HG03457 (cell line): ENCODE measurements at regions not wholly inside any gene's neighbourhood (a gene's known extent, or its start where the extent isn't known, plus 50 kb on each side); places are given as distances from the start of the nearest gene placed in this dataset.
"Not testable (repeated sequence)": the region's sequence is repeated elsewhere in the genome, so short reads cannot be mapped to it uniquely, and the experiment has no call there.

ENCODE experiments used
- ATAC-seq: cut with Tn5 transposase; IDR thresholded peaks from one replicate; pipeline ENCODE4 v1.9.1; 2021; ENCODE audit warnings: moderate number of reproducible peaks; ENCODE audit not compliant: unreplicated experiment

GRCh38 chr12:92062539-92063493 lies 82.8 kb downstream of the BTG1 start:
- ATAC-seq = no peak

- no peak for ATAC-seq
Observed at GRCh38 chr12:92061061-92061460, 84.6 kb downstream of the BTG1 start.

GRCh38 chr12:92059960-92060359 lies 85.7 kb downstream of the BTG1 start:
- no peak for ATAC-seq

GRCh38 chr12:92058664-92059063 lies 87.0 kb downstream of the BTG1 start:
- no peak for ATAC-seq

- not testable (repeated sequence) for ATAC-seq
Observed at GRCh38 chr12:92056756-92057155, 88.9 kb downstream of the BTG1 start.

- ATAC-seq = no peak
Observed at GRCh38 chr12:92056290-92056689, 89.4 kb downstream of the BTG1 start.

- ATAC-seq = no peak
Observed at GRCh38 chr12:92055877-92056276, 89.8 kb downstream of the BTG1 start.

- ATAC-seq = no peak
Observed at GRCh38 chr12:92051441-92051840, 94.2 kb downstream of the BTG1 start.

GRCh38 chr12:92049403-92049802 lies 96.2 kb downstream of the BTG1 start:
- peak; percentile 61 for ATAC-seq

- ATAC-seq = no peak
Observed at GRCh38 chr12:92047393-92047826, 98.2 kb downstream of the BTG1 start.

- ATAC-seq = no peak
Observed at GRCh38 chr12:92046557-92047392, 98.9 kb downstream of the BTG1 start.

GRCh38 chr12:92045852-92046251 lies 99.8 kb downstream of the BTG1 start:
- ATAC-seq = no peak

GRCh38 chr12:92044435-92044834 lies 101.2 kb downstream of the BTG1 start:
- ATAC-seq = no peak

GRCh38 chr12:92042791-92043531 lies 102.7 kb downstream of the BTG1 start:
- ATAC-seq = no peak

- no peak for ATAC-seq
Observed at GRCh38 chr12:92041742-92042141, 103.9 kb downstream of the BTG1 start.

GRCh38 chr12:92039046-92039445 lies 106.6 kb downstream of the BTG1 start:
- no peak for ATAC-seq

GRCh38 chr12:92038476-92038875 lies 107.2 kb downstream of the BTG1 start:
- no peak for ATAC-seq

- ATAC-seq = no peak
Observed at GRCh38 chr12:92036771-92037453, 108.7 kb downstream of the BTG1 start.

- no peak for ATAC-seq
Observed at GRCh38 chr12:92036061-92036620, 109.5 kb downstream of the BTG1 start.

GRCh38 chr12:92035477-92035876 lies 110.2 kb downstream of the BTG1 start:
- no peak for ATAC-seq
